Left forelimb (tissue), 1 donor: ENCODE measurements at regions not wholly inside any gene's neighbourhood (a gene's known extent, or its start where the extent isn't known, plus 50 kb on each side); places are given as distances from the start of the nearest gene placed in this dataset.

Source experiments
- DNase-seq: peaks from one replicate; pipeline ENCODE4 v3.0.0-alpha.2; 2018; ENCODE audit warnings: low spot score

DNA sequence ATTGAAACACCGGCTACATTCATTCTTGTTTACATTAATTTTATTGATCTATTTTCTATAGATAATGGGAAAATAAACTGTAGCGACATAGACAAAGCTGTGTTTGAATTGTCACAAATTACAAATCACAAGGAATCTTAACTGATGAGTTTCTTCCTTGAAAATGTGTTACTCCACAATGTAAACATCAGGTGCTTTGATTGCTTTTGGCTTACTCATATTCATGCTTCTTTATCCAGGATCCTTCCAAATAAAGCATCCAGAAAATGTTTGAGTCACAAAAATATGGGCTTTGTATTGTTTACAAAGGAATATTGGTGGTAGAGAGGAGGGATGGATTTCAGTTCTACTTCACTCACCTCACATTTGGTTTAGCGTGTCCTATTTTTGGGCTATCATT is 64.0 kb downstream of the BMP2 start:
- DNase-seq, result no peak

DNA sequence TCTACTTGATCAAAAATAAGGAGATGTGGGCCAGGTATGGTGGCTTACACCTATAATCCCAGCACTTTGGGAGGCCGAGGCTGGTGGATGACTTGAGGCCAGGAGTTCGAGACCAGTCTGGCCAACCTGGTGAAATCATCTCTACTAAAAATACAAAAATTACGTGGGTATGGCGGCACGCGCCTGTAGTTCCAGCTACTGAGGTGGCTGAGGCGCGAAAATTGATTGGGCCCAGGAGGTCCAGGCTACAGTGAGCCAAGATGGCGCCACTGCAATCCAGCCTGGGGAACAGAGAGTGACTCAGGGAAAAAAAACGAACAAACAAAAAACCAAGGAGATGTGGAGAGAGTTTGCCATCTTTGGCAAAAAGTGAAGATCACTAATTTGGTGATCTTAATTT is 65.3 kb downstream of the BMP2 start:
- DNase-seq, result no peak

DNA sequence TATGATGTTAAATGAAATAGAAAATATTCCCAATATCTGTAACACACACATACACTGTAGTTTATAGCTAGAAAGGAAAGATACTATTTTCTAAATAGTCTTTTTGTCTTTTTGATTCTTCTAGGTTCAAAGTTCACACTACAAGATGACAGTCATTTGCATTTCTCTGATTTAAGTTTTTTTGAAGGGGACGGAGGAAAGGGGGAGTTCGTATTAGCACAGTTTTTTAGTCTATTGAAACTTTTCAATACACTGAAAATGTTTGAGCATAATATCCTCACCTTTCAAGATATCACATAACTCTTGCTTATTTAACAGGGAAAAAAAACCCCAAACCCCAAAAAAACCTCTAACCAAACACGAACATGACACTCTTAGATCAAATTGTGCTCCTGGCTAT is 68.1 kb downstream of the BMP2 start:
- no peak for DNase-seq

DNA sequence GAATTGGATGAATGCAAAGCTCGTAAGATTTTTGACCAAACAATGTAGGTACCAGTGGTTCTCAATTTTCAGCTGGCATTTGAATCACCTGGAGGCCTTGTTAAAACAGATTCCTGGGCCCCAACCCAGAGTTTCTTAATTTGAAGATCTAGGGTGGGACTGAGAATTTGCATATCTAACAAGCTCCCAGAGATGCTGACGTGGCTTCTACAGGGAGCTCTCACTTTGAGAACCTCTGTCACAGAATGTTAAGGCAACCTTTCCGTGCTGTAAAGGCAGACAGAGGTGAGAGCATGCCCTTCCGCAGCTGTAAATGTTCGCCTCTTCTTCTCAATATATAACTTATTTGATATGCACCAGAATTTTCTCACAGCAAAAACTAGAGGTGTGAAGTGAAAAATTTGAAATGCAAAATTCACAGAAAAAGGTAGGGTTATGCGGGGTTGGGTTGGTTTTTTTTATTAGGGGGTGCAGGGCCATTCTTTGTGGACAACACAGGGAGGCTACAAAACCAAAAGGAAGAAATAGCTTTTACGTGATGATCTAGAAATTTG is 69.4 kb downstream of the BMP2 start:
- no peak for DNase-seq

DNA sequence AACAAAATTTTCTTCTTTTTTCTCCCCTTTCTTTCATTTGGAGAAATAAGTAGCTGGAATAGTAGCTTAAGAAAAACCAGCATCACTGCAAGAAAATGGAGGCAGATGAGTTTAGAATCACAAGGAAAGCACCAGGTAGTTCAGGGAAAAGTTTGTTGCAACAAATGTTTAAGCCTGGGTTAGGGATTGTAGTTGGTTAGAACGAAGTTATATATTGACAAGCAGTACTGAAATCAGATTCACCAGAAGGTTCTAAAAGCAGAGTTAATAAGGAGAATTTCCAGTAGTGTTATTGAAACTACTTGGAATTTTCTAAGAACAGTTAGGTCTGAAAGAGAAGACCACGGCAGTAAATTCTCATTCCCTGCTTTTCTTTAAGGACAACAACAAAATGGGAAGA is 70.2 kb downstream of the BMP2 start:
- no peak for DNase-seq

DNA sequence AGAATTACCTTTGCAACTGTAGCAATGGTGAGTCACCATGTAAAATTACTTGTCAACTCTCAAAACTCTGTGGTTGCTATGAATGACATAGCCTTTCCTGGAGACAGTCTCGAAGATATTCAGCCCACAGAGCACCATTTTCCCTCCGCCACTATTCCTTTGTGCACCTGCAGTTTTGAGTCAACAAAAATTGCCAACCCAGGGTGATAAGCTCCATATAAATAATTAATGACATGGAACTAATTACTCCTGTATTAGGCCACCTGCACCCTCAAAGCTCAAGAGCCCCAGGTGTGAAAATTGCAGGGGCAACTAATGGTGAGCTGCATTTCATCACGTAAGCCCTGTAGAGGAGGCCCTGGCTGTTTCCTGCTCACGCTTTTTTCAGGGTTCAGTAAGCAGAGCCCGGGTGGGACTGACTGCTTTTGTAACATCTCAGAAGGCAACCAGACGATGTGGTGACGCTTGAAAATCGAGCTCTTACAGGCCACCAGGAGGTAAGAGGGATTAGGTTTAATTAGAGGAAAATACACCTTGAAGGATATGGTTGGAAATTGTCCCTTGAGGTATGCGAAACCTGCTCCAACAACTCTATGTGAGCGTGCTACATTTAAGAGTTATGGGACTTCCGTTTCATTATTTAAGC is 70.8 kb downstream of the BMP2 start:
- DNase-seq, result no peak

DNA sequence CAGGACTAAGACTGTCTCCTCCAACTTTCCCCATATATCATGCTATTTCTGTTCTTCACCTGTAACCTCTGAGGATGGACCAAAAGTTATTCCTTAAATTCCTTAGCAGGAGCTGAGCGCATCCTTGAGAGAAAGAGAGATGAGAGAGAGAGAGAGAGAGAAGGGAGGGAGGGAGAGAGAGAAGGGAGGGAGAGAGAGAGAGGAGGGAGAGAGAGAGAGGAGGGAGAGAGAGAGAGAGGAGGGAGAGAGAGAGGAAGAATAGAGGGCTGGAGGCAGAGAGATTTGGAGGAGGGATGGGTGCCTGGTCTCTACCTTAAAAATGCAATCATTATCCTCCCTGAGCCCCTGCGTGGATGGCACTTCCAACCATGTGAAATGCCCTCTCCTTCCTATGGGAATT is 73.6 kb downstream of the BMP2 start:
- DNase-seq, result no peak

DNA sequence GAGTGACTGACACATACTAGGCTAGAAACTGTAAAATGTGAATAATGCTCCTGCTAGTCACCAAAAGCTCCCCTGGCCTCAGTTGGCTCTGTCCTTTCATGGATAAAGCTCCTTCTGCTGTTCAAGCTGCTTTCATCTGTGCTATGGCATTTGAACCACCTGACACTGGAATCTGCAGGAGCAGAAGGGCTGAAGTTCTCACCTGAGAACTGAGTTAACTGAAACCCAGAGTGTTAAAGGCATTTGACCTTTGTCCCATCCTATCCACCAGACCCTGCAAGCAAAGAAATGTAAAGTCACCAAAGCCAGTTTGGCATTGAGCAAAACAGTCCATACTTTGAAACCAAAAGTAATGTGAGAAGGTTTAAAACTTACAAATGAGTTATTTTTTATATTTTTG is 77.7 kb downstream of the BMP2 start:
- DNase-seq, result no peak

DNA sequence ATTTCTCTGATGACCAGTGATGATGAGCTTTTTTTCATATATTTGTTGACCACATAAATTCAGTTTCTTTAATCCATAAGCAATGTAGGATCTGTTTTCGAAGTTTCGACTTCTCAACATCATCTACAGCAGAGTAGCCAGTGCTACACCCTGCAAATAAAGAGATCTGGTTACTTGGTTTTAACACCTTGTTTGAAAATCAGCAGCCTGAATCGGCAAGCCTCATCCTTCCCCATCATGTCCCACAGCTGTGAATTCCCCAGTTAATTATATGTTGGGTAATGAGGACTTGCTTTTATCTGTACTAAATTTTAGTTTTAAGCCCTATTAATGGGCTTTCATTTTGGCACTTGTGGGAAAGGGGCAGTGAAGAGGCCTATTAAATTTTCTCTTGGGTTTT is 80.6 kb downstream of the BMP2 start:
- no peak for DNase-seq

DNA sequence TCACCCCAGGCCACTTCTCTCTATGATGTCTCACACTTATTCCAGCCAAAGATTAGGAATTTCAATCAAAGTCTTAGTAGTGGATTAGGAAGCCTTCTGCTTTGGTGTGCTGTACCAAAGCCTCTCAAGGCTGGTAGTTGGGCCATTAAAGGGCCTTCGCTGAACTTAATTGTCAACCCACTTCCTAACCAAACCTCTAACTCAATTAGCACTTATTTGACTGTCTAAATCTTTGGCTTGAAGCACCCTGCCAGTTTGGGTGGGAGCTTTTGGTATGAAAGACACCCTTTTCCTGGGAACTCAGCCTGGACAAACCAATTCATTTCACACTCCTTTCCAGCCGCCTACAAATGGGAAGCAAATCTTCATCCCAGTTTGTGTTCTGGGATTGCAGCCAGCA is 81.5 kb downstream of the BMP2 start:
- DNase-seq, result no peak

DNA sequence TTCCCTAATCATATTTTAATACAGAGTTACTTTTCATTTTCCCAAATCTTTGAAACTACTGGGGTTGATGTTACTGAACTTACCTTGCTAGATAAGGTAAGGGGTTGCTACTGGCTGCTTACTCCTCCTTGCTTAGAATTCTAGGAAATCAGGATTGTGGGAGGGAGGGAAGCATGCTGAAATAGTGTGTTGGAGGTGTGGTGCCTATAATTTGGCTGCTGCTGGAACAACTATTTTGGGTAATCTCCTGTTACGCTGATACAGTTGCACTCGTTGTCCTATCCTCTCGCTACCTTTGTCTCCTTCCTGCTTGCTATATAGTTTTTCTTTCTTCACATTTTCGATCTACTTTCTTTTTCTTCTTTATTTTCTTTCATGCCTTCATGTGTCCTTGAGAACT is 83.7 kb downstream of the BMP2 start:
- no peak for DNase-seq

DNA sequence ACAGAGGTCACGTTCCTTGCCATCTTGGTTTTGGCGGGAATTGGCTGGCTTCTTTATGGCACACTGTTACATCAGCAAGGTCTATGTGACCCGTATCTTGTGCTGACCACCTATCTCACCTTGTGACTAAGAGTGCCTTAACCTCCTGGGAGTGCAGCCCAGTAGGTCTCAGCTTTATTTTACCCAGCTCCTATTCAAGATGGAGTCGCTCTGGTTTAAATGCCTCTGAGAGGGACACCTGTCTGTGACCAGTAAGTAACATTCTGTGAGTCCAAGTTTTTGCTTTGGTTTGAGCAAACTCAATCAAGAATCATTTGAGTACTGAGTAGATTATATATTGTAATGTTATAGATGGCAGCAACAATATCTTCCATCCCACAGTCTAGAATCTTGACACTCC is 85.0 kb downstream of the BMP2 start:
- no peak for DNase-seq

DNA sequence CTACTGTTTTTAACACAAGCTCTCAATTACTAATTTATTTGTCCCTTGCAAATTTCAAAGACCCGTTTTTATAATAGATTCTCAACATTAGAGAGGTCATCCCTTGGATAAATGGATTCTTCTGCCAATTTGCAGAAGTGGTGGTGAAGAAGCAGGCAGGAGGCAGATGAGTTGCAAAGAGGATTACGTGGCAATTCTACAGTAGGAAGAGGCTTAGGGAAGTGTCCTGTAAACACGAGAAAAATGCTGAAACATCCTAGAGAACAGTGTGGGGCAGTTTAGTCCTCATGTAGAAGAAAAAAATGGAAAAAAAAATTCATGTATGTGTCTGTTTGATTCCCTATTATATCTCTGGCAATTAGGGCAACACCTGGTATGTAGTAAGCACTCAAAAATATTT is 87.6 kb downstream of the BMP2 start:
- DNase-seq, result no peak

DNA sequence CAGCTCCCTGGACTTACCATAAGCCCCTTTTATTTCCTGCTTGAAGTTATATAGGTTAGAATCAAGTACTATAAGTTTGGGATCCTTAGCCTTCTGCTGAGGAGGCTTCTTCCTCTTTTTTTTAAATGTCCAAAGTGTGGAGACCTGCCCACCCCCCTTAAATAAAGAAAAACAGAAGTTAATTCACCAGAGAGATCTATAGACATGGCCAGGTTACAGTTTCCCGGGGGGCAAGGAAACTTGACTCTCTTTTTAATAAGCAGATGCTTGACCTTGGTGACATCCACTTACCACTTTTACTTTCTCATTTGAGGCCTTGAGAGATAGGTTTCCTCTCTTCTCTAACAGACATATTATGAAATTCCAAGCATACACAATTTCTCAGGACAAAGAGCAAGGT is 88.3 kb downstream of the BMP2 start:
- DNase-seq, result no peak

DNA sequence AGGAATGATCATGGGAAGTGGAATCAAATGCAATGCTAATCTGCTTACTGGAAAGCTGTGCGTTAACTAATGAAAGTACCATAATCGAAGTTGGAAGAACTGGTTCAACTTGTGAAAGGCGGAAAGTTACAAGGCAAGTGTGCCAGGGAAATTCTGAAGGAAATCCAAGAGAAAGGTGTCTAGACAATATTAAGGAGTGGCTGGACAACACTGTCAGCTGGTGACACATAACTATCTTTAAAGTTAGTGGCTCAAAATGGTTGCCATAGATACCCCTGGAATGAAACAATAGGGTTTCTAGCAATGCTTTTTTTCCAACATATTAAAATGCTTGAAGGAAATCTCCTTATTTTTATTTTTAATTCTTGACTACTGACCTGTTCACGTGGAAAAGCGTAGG is 90.4 kb downstream of the BMP2 start:
- no peak for DNase-seq

DNA sequence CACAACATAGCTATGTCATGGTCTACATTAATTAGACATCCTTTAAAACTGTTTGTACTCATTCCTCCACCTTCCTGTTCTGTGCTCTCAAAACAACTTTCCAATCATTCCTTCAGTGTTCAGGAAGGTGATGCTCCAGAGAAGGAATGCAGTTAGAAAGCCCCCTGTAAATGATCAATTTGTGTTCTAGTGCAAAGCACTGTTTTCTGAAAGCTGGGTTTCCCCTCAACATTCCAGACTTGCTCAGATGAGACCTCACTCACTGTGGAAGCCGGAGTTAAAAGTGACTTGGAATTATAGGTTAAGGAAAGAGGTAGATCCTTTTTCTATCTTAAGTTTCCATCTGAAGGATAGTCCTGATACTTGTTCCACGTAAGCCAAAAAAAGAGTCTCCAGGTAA is 95.9 kb downstream of the BMP2 start:
- DNase-seq, result no peak

DNA sequence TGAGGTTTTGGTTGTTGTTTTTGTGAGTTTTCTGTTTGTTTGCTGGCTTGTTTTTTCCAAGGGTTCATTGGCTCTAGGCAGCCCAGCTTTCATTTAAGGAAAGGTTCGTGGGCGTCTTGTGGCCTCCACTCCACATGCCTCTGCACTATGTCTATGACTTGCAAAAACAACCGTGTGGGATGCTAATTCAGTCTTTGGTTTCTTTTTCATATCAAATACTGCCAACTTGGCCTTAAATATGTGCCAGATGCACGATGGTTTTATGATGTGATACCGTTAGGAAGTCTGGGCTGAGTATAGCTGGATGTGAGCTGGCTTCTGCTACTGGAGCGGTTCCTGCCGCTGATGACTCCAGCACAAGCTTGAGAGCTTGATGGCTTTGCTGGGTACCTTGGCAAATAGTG is 96.3 kb downstream of the BMP2 start:
- DNase-seq, result no peak

DNA sequence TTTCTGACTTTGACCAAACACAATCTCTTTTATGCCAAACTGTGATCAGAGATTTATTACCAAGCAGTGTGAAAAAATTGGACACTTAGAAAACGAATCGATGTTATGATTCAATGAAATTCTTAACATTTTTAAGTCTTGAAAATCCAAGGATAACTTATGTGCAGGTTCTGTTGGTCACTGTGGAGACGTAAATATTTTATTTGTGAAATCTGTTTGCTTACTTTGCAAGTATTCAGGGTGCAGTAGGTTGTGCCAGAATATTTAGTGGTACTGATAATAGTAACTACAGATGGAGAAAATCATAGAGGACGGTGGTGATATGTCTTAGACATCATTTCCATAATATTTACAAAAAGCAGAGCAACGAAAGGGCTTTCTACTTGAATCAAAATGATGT is 97.3 kb downstream of the BMP2 start:
- DNase-seq, result no peak

DNA sequence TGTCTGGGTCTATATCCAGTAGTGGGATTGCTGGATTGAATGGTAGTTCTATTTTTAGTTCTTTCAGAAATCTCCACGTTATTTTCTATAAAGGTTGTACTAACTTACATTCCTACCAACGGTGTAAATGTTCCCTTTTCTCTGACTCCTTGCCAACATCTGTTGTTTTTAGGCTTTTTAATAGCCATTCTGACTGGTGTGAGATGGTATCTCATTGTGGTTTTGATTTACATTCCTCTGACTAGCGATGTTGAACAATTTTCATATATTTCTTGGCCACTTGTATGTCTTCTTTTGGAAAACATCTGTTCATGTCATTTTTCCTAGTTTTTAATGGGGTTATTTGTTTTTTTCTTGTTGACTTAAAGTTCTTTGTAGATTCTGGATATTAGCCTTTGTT is 99.3 kb downstream of the BMP2 start:
- DNase-seq, result no peak

DNA sequence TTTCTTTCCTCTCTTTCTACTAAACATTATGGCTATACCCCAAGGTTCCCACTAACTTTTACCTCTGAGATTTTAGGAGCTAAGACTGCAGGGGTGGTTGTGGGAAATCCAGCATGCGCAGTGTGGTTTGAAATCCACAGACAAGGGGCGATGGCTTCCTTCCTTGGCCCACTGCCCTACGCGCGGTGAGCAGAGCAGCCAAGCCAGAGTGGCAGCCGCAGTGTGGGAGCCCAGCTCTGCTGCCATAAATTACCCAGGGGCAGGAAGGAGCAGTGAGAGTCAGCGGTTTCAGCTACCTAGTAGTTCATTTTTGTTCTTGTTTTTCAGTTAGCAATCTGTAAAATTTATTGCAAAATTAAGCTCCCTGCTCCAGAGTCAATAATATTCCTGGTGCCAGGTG is 101.4 kb downstream of the BMP2 start:
- peak; percentile 66 for DNase-seq

DNA sequence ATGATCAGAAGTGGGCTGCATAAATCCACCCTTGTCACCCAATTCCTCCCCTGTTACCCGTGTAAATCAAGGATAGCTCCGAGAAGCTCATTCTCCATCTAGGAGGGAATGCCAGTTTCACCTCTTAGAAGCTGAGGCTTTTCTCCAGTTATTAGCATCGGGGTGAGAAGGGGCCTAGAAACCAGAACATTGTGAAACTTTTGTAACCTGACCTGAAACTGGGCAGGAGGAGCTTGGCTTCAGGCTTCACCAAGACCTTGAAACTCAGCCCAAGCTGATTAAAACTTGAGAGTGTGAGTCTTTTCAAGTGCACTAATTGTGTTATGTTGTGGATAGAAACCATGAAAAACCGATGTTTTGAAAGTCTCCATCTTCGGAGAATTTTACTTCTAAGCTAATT is 103.1 kb downstream of the BMP2 start:
- DNase-seq, result no peak

DNA sequence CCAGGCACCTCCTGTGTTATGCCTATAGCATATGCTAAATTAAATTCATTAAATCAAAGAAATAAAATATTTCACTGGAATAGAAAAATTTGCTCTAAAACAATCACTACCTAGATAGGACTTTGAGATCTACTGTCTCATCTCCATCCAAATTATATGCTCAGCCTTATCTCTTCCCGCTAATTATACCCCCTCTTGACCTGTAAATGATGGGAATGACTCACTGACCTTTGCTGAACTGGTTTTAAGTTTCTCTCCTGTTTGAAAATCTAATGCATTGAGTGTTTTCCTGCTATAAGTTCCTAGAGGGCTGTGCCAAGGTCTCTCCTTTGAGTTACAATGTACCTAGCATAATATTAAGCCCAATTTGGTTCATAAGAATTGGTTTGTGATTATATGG is 110.1 kb downstream of the BMP2 start:
- DNase-seq, result no peak

DNA sequence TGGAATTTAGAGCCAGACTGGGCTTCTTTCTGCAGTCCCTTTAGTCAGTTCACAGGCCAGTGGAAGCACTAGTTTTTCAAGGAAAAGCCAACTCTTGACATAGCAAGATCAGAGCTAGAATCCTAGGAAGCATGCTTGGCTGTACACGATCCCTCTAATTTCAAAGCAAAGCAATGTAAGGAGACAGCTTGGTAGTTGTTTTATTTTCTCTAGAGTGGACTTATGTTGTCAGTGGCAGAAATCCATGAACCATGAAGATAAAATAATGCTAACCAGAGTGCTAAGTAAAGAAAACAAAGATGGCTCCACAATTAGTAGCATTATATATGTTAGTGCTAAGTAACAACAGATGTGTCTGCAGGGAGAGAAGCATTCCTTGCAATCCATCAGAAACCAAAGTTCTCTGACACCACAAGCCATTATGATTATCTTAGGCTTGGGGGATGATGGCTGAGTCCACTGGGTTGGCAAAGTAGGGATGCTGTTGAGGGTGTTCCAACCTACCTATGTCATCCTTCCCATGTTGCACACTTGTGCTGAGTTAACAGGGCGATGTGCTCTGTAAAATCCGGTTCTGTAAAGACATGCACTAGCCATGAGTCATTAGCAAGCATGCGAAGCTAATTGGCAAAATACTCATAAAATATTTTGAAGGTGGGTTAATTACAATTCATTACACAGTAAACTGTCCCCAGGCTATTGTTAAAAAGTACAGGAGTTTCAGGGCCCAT is 115.2 kb downstream of the BMP2 start:
- no peak for DNase-seq

DNA sequence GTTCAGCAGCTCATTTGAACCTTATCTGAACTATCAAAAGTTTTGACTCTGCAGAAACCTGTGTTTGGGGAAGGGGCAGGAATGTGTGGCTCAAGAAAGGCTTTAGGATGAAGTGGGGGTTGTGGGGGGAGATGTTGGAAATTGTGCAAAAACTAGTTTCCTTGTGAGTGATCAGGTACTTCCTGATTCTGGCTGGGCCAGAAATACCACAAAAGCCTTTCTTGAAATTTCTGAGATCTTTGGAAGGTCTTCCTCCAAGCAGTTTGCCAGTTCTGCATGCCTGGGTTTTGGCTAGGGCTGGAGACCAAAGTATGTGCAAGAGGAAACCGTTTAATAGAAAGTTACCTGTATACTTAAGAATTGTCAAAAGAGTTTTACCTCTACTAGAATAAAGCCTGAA is 116.6 kb downstream of the BMP2 start:
- no peak for DNase-seq
